Activated gamma-delta T cell (primary cell): ENCODE measurements at regions not wholly inside any gene's neighbourhood (a gene's known extent, or its start where the extent isn't known, plus 50 kb on each side); places are given as distances from the start of the nearest gene placed in this dataset.
A peak's percentile ranks its signal among the peaks of the same experiment; 100 is the strongest.
"Not testable (repeated sequence)": the region's sequence is repeated elsewhere in the genome, so short reads cannot be mapped to it uniquely, and the experiment has no call there.

Experiments
- DNase-seq: peaks from one replicate; lab custom pipeline; 2025; lab: John Stamatoyannopoulos, UW

- not testable (repeated sequence) for DNase-seq
These were observed 144.3 kb downstream of the CCDC74A start for GRCh38 chr2:131671841-131672470.

- not testable (repeated sequence) for DNase-seq
These were observed 145.0 kb downstream of the CCDC74A start for GRCh38 chr2:131672471-131673399.

- peak; percentile 21 for DNase-seq
These were observed 145.9 kb downstream of the CCDC74A start for GRCh38 chr2:131673400-131674173.

GRCh38 chr2:131674174-131674507 is 146.5 kb downstream of the CCDC74A start:
- no peak for DNase-seq

- not testable (repeated sequence) for DNase-seq
These were observed 154.0 kb downstream of the CCDC74A start for GRCh38 chr2:131681611-131682121.

GRCh38 chr2:131682122-131682944 is 154.6 kb downstream of the CCDC74A start:
- peak; percentile 35 for DNase-seq

GRCh38 chr2:131682945-131683330 is 155.2 kb downstream of the CCDC74A start:
- DNase-seq = not testable (repeated sequence)

GRCh38 chr2:131684631-131685316 is 157.1 kb downstream of the CCDC74A start:
- DNase-seq = not testable (repeated sequence)

- DNase-seq = not testable (repeated sequence)
These were observed 158.6 kb downstream of the CCDC74A start for GRCh38 chr2:131686164-131686893.

GRCh38 chr2:131686894-131687238 is 159.2 kb downstream of the CCDC74A start:
- DNase-seq = not testable (repeated sequence)

GRCh38 chr2:131689066-131689465 is 161.4 kb downstream of the CCDC74A start:
- DNase-seq = not testable (repeated sequence)

GRCh38 chr2:131711268-131711667 is 183.6 kb downstream of the CCDC74A start:
- DNase-seq = not testable (repeated sequence)

GRCh38 chr2:131717907-131718306 is 190.2 kb downstream of the CCDC74A start:
- not testable (repeated sequence) for DNase-seq

- not testable (repeated sequence) for DNase-seq
These were observed 193.5 kb downstream of the CCDC74A start for GRCh38 chr2:131721163-131721562.

- not testable (repeated sequence) for DNase-seq
These were observed 194.6 kb downstream of the CCDC74A start for GRCh38 chr2:131722256-131722655.

- peak; percentile 7 for DNase-seq
These were observed 196.3 kb downstream of the CCDC74A start for GRCh38 chr2:131724019-131724418.

- not testable (repeated sequence) for DNase-seq
These were observed 200.8 kb downstream of the CCDC74A start for GRCh38 chr2:131728451-131728850.

- not testable (repeated sequence) for DNase-seq
These were observed 205.8 kb downstream of the CCDC74A start for GRCh38 chr2:131733530-131733929.

GRCh38 chr2:131736406-131736805 is 208.7 kb downstream of the CCDC74A start:
- not testable (repeated sequence) for DNase-seq

GRCh38 chr2:131738533-131738932 is 210.8 kb downstream of the CCDC74A start:
- not testable (repeated sequence) for DNase-seq
